Osteoblast (primary cell): ENCODE measurements at regions not wholly inside any gene's neighbourhood (a gene's known extent, or its start where the extent isn't known, plus 50 kb on each side); places are given as distances from the start of the nearest gene placed in this dataset.

Source experiments
- DNase-seq: peaks from one replicate; pipeline ENCODE4 v3.0.0; 2011; ENCODE audit warnings: low spot score, mixed read lengths; ENCODE audit not compliant: insufficient read length; ENCODE audit errors: missing footprints
- H2AFZ ChIP-seq: 2 replicates; pipeline ENCODE4 v1.6.0; 2011; ENCODE audit warnings: mild to moderate bottlenecking, low read length
- H3K27ac ChIP-seq: 2 replicates; pipeline ENCODE4 v1.5.1; 2011; ENCODE audit warnings: mild to moderate bottlenecking, low read depth, low read length, moderate library complexity
- H3K27me3 ChIP-seq: 2 replicates; pipeline ENCODE4 v1.6.0; 2012; ENCODE audit warnings: mild to moderate bottlenecking, control low read depth, inconsistent platforms, low read length, moderate library complexity; ENCODE audit not compliant: insufficient read depth
- H3K36me3 ChIP-seq: 2 replicates; pipeline ENCODE4 v1.5.1; 2011; ENCODE audit warnings: mild to moderate bottlenecking, low read length, control low read depth, moderate library complexity; ENCODE audit not compliant: insufficient read depth
- H3K4me1 ChIP-seq: 2 replicates; pipeline ENCODE4 v1.5.1; 2011; ENCODE audit warnings: mild to moderate bottlenecking, low read length, control low read depth, moderate library complexity; ENCODE audit not compliant: insufficient read depth
- H3K4me2 ChIP-seq: 2 replicates; pipeline ENCODE4 v1.6.0; 2011; ENCODE audit warnings: mild to moderate bottlenecking, low read length; ENCODE audit not compliant: insufficient read depth
- H3K4me3 ChIP-seq: fragments of 200-600 bp; sonication (generic); 3 replicates; pipeline ENCODE4 v1.5.1; 2012; ENCODE audit warnings: mild to moderate bottlenecking, low read length, inconsistent platforms; ENCODE audit not compliant: insufficient read depth
- H3K79me2 ChIP-seq: 2 replicates; pipeline ENCODE4 v1.6.0; 2012; ENCODE audit warnings: mild to moderate bottlenecking, low read length, control low read depth, inconsistent platforms; ENCODE audit not compliant: insufficient read depth
- H3K9me3 ChIP-seq: 2 replicates; pipeline ENCODE4 v1.5.1; 2011; ENCODE audit warnings: low read depth, low read length, control low read depth
- H4K20me1 ChIP-seq: 2 replicates; pipeline ENCODE4 v1.6.0; 2012; ENCODE audit warnings: mild to moderate bottlenecking, low read length, control low read depth; ENCODE audit not compliant: insufficient read depth
- TF ChIP-seq, protein P1 (sequence below): IDR thresholded peaks from 2 replicates; pipeline ENCODE4 v1.5.1; 2011; ENCODE audit warnings: mild to moderate bottlenecking, low read depth, low read length, moderate library complexity; ENCODE audit errors: extremely low read depth

DNA sequence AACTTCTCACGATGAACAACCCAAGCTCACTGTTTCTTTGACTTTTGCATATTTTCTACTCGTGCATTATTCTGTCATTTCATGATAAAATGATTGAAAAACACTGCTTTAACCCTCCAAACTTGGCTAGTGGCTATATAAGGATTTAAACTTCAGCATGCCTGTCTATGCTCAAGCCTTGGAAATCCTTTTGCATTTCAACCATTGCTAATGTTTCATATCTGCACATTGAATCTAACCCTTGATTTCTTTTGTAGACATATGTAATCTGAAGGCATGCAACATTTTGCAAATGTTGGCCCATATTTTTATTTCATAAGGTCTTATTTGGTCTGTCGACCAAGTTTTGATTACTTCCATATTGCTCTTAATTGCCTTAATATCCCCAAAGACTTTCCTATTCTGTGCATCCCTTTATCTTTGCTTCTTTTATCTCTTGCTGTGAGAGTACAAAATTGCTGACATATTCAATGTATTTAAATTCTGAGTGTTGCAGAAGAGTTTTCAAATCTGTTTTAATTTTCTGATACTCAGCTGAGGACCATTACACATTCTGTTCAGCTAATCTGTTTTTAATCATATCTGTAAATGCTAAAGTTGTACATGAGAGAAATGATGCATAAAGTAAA, 403.7 kb upstream of the ZNF608 start:
- H3K27me3 ChIP-seq = no peaks in the 10 kb centered on the region
- no peaks in the 10 kb centered on the region for H4K20me1 ChIP-seq
- H2AFZ ChIP-seq = no peak overlapping the region
- no peaks in the 10 kb centered on the region for H3K4me1 ChIP-seq
- no peak for DNase-seq
- no peak overlapping the region for H3K4me3 ChIP-seq
- H3K36me3 ChIP-seq = no peaks in the 10 kb centered on the region
- no peaks in the 10 kb centered on the region for H3K79me2 ChIP-seq
- TF ChIP-seq, protein P1, sequence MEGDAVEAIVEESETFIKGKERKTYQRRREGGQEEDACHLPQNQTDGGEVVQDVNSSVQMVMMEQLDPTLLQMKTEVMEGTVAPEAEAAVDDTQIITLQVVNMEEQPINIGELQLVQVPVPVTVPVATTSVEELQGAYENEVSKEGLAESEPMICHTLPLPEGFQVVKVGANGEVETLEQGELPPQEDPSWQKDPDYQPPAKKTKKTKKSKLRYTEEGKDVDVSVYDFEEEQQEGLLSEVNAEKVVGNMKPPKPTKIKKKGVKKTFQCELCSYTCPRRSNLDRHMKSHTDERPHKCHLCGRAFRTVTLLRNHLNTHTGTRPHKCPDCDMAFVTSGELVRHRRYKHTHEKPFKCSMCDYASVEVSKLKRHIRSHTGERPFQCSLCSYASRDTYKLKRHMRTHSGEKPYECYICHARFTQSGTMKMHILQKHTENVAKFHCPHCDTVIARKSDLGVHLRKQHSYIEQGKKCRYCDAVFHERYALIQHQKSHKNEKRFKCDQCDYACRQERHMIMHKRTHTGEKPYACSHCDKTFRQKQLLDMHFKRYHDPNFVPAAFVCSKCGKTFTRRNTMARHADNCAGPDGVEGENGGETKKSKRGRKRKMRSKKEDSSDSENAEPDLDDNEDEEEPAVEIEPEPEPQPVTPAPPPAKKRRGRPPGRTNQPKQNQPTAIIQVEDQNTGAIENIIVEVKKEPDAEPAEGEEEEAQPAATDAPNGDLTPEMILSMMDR = no peak
- H3K4me2 ChIP-seq = no peak overlapping the region
- no peak overlapping the region for H3K27ac ChIP-seq
- no peaks in the 10 kb centered on the region for H3K9me3 ChIP-seq

DNA sequence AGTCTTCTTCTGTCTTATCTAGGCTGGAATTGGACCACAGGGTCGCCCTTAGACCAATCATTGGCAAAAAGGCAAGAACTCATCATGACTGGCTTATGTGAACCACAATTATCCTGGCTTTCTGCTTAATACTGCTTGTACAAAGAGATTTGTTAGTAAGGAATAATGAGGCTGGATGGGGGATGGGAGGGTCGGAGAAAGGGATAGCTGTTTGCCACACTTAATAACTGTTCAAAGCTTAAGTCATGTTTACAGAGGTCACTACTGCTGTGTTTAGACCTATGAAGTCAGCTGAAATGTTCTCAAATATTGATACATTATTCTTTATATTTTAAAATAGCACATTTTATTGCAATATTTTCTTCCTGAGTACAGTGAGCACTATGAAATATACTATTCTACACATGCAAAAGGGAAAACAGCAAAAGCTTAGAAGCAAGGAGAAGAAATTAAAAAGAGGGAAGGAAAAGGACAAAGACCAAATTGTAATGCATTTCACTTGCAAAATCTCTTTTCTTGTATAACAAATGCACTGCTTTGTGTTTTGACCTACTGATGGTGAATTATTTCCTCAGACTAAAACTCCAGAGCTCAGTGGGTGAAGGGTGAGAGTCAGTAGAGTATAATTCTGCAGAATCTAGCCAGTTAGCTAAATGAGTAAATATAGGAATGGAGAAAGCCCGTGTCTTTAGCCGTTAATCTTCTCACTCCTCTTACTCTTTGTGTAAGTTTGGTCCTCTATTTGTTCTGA, 404.9 kb upstream of the ZNF608 start:
- no peak overlapping the region for H3K4me2 ChIP-seq
- no peaks in the 10 kb centered on the region for H3K9me3 ChIP-seq
- H3K4me1 ChIP-seq = no peaks in the 10 kb centered on the region
- H3K4me3 ChIP-seq = no peak overlapping the region
- H4K20me1 ChIP-seq = no peaks in the 10 kb centered on the region
- no peak overlapping the region for H2AFZ ChIP-seq
- no peaks in the 10 kb centered on the region for H3K27me3 ChIP-seq
- TF ChIP-seq, protein P1 = no peak
- no peak for DNase-seq
- H3K79me2 ChIP-seq = no peaks in the 10 kb centered on the region
- H3K36me3 ChIP-seq = no peaks in the 10 kb centered on the region
- H3K27ac ChIP-seq = no peak overlapping the region

DNA sequence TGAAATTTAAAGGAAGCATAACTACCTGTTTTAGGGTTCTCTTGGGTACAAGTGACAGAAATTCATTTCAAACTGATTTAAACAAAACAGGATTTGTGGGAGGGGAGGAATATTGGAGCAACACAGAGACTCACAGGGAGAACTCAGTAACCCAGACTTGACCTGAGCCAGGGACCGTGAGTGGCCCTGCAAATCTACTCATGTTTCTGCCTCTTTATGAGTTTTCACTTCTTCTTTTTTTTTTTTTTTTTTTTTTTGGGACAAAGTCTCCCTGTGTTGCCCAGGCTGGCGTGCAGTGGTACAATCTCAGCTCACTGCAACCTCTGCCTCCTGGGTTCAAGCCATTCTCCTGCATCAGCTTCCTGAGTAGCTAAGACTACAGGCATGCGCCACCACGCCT, 405.6 kb upstream of the ZNF608 start:
- Histone ChIP-seq H3K27me3 (no peaks in the 10 kb centered on the region), H3K4me2 (no peak overlapping the region), H3K4me3 (no peak overlapping the region), H3K79me2 (no peaks in the 10 kb centered on the region), H3K27ac (no peak overlapping the region), H2AFZ (no peak overlapping the region), H3K4me1 (no peaks in the 10 kb centered on the region), H4K20me1 (no peaks in the 10 kb centered on the region), H3K36me3 (no peaks in the 10 kb centered on the region), H3K9me3 (no peaks in the 10 kb centered on the region)
- no peak for DNase-seq
- TF ChIP-seq, protein P1 = no peak

DNA sequence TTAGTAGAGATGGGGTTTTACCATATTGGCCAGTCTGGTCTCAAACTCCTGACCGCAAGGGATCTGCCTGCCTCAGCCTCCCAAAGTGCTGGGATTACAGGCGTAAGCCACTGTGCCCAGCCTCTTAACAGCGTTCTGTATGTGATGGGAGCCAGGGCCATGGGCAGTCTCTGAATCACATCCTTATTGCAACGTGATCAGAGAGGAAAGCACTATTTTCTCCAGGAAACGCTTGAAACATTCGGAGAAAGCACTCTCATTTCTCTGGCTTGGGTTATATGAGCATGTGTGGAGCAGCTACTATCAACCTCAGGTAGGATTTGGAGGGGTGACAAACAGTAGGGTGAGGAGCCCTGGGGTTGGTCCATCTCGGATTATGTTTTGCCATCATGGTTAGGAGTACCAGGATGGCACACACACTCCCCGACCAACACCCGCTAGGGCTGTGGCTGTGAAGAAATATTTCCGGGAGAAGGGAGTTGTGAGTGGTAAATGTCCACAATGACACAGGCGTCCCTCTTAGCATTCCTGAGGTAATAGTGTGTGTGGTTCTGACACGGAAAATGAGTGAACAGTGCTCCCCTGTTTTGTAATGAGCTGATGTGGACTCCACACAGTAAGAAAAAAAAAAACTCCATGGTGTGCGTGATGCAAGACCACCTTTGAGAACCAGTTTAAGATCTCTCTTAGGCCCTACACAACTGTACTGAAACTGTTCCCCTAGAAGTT, 406.2 kb upstream of the ZNF608 start:
- H3K36me3 ChIP-seq = no peaks in the 10 kb centered on the region
- no peak overlapping the region for H3K4me3 ChIP-seq
- no peaks in the 10 kb centered on the region for H3K79me2 ChIP-seq
- TF ChIP-seq, protein P1 = no peak
- no peaks in the 10 kb centered on the region for H3K27me3 ChIP-seq
- H4K20me1 ChIP-seq = no peaks in the 10 kb centered on the region
- no peak for DNase-seq
- H3K9me3 ChIP-seq = no peaks in the 10 kb centered on the region
- H3K4me1 ChIP-seq = no peaks in the 10 kb centered on the region
- H3K4me2 ChIP-seq = no peak overlapping the region
- no peak overlapping the region for H3K27ac ChIP-seq
- H2AFZ ChIP-seq = no peak overlapping the region
